Activated naive CD8-positive, alpha-beta T cell treated with anti-CD3 and anti-CD28 coated beads, Interleukin-2, amount 10 ng/mL, durations not matched to agents 7 days and 5 days (primary cell): ENCODE measurements at regions not wholly inside any gene's neighbourhood (a gene's known extent, or its start where the extent isn't known, plus 50 kb on each side); places are given as distances from the start of the nearest gene placed in this dataset.

ENCODE experiments used
- ATAC-seq: fragments of 150-1000 bp; cut with Tn5 transposase; one replicate; pipeline ENCODE4 v1.10.0; 2021; ENCODE audit warnings: low read depth, moderate library complexity
- POLR2A ChIA-PET: fragments of 350-600 bp; sonication (Branson Sonifier 250); formaldehyde crosslinking; loops from one replicate; lab custom pipeline; 2021; ENCODE audit warnings: antibody characterized with exemption; lab: Charles Lee
- DNase-seq: peaks from one replicate; pipeline ENCODE4 v3.0.0; 2021
- H3K27ac Mint-ChIP-seq: one replicate; pipeline ENCODE4 v1.8.0; 2022; ENCODE audit warnings: mild to moderate bottlenecking, mixed read lengths
- H3K27me3 Mint-ChIP-seq: one replicate; pipeline ENCODE4 v1.8.0; 2022; ENCODE audit warnings: mild to moderate bottlenecking, moderate library complexity, mixed read lengths
- H3K36me3 Mint-ChIP-seq: one replicate; pipeline ENCODE4 v1.8.0; 2021; ENCODE audit warnings: mild to moderate bottlenecking, mixed read lengths
- H3K4me1 Mint-ChIP-seq: one replicate; pipeline ENCODE4 v1.8.0; 2021; ENCODE audit warnings: mixed read lengths
- H3K4me3 Mint-ChIP-seq: one replicate; pipeline ENCODE4 v1.8.0; 2022; ENCODE audit warnings: mild to moderate bottlenecking, moderate library complexity, mixed read lengths
- H3K9me3 Mint-ChIP-seq: one replicate; pipeline ENCODE4 v1.8.0; 2021; ENCODE audit warnings: mixed read lengths

DNA sequence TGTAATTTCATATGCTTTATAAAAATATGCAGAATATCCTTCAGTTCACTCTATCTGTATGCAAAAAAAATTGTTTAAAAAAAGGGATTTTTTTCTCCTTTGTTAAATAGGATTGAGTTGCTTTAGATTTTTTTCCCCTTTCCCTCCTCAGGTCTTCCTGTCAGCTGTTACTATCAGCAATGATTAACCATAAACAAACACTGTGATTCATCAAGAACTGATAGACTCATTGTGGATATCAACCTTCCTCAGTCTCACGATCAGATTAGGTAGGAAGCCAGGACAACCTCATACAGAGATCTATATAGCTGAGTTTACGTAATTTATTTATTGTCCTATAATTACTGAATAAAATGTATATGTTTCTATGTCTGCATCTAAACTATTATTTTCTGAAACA lies 2136.2 kb upstream of the CELF4 start:
- peaks cover 3% of the 10 kb centered on the region for H3K9me3 Mint-ChIP-seq
- H3K27ac Mint-ChIP-seq, result no peak overlapping the region
- ATAC-seq (no peak), DNase-seq (no peak)
- POLR2A ChIA-PET, result no interaction called here
- no peaks in the 10 kb centered on the region for H3K4me1 Mint-ChIP-seq
- H3K36me3 Mint-ChIP-seq, result no peaks in the 10 kb centered on the region
- no peak overlapping the region for H3K4me3 Mint-ChIP-seq
- no peaks in the 10 kb centered on the region for H3K27me3 Mint-ChIP-seq

GRCh38 chr18:39701055-39701783 lies 2135.6 kb upstream of the CELF4 start:
- Mint-ChIP-seq H3K9me3 (peaks cover 3% of the 10 kb centered on the region), H3K27ac (no peak overlapping the region)

DNA sequence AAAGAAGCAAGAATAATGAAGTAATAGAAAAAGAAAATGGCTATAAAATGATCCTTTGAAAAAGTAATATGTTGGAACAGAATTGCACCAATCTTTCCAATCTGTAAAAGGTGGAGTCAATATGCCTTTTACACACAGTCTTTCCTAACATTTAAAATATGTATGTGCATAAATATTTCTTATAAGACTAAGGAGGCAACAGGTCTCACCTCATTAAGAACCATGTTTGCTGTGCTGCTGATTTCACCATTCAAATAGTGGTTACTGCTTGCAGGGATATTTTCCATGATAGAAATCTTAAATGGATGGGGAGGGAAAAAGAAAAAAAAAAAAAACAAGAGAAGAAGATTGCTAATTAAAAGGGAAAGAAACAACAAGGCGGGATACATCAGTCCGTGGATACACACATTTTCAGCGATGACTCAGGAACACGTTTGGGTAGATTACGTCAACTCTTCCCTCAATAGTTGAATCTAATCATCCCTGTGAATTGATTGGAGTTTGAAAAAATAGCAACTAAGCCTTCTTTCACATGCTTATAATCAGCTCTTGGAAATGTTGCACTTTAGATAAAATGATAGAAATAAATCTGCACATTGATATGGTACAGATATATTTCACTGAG lies 2133.9 kb upstream of the CELF4 start:
- POLR2A ChIA-PET, result no interaction called here
- no peak overlapping the region for H3K4me3 Mint-ChIP-seq
- no peaks in the 10 kb centered on the region for H3K4me1 Mint-ChIP-seq
- ATAC-seq (no peak), DNase-seq (no peak)
- H3K27me3 Mint-ChIP-seq, result no peaks in the 10 kb centered on the region
- no peaks in the 10 kb centered on the region for H3K36me3 Mint-ChIP-seq
- peaks cover 3% of the 10 kb centered on the region for H3K9me3 Mint-ChIP-seq
- H3K27ac Mint-ChIP-seq, result no peak overlapping the region

More at GRCh38 chr18:39701055-39701783, 2135.6 kb upstream of the CELF4 start:
- Mint-ChIP-seq H3K4me3 (no peak overlapping the region), H3K27me3 (no peaks in the 10 kb centered on the region), H3K4me1 (no peaks in the 10 kb centered on the region), H3K36me3 (no peaks in the 10 kb centered on the region)
- POLR2A ChIA-PET, result no interaction called here
- no peak for DNase-seq
- no peak for ATAC-seq

GRCh38 chr18:39698436-39698835 lies 2132.8 kb upstream of the CELF4 start:
- no peak overlapping the region for H3K4me3 Mint-ChIP-seq
- peaks cover 3% of the 10 kb centered on the region for H3K9me3 Mint-ChIP-seq
- no peaks in the 10 kb centered on the region for H3K36me3 Mint-ChIP-seq
- H3K4me1 Mint-ChIP-seq, result no peaks in the 10 kb centered on the region
- ATAC-seq, result no peak
- POLR2A ChIA-PET, result no interaction called here
- H3K27ac Mint-ChIP-seq, result no peak overlapping the region
- H3K27me3 Mint-ChIP-seq, result no peaks in the 10 kb centered on the region
- no peak for DNase-seq

- DNase-seq (no peak), ATAC-seq (no peak)
- no peaks in the 10 kb centered on the region for H3K4me1 Mint-ChIP-seq
- no peaks in the 10 kb centered on the region for H3K9me3 Mint-ChIP-seq
- H3K27me3 Mint-ChIP-seq, result no peaks in the 10 kb centered on the region
- H3K27ac Mint-ChIP-seq, result no peak overlapping the region
- POLR2A ChIA-PET, result no interaction called here
- no peak overlapping the region for H3K4me3 Mint-ChIP-seq
- H3K36me3 Mint-ChIP-seq, result no peaks in the 10 kb centered on the region
Measured at GRCh38 chr18:39693359-39693758, 2127.8 kb upstream of the CELF4 start.

- H3K27ac Mint-ChIP-seq, result no peak overlapping the region
- H3K27me3 Mint-ChIP-seq, result no peaks in the 10 kb centered on the region
- no peak for DNase-seq
- H3K4me3 Mint-ChIP-seq, result no peak overlapping the region
- ATAC-seq, result no peak
- POLR2A ChIA-PET, result no interaction called here
- H3K9me3 Mint-ChIP-seq, result no peaks in the 10 kb centered on the region
- no peaks in the 10 kb centered on the region for H3K36me3 Mint-ChIP-seq
- H3K4me1 Mint-ChIP-seq, result no peaks in the 10 kb centered on the region
Measured at GRCh38 chr18:39692367-39693015, 2126.9 kb upstream of the CELF4 start.

DNA sequence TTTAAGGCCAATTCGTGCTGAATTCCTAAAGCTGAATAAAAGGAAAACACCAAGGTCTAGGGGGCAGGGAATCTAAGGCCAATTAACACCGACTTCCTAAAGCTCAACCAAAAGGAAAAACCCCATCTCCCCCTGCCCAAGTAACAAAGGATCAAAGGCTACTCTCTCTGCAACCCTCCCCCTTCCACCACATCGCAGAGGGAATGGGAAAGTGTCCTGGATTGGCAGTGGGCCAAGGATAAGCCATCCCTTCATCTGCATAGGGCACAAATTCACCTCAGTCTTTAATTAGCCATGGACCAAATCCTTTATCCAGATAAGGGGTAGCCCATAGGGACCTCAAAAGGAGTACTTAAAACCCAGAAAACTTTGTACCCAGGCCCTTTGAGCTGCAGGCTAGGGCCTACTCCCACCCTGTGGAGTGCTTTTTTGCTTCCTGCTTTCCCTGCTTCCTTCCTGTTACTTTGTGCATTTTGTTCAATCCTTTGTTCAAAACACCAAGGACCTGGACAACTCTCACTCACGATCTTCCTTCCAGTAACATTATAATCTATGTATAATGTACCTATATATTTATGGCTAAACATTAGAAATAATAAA lies 2119.8 kb upstream of the CELF4 start:
- H3K27ac Mint-ChIP-seq, result no peak overlapping the region
- H3K4me3 Mint-ChIP-seq, result no peak overlapping the region
- H3K27me3 Mint-ChIP-seq, result no peaks in the 10 kb centered on the region
- POLR2A ChIA-PET, result no interaction called here
- H3K9me3 Mint-ChIP-seq, result no peaks in the 10 kb centered on the region
- DNase-seq (no peak), ATAC-seq (no peak)
- H3K36me3 Mint-ChIP-seq, result no peaks in the 10 kb centered on the region
- H3K4me1 Mint-ChIP-seq, result no peaks in the 10 kb centered on the region

- Mint-ChIP-seq H3K9me3 (no peaks in the 10 kb centered on the region), H3K36me3 (no peaks in the 10 kb centered on the region), H3K27ac (no peak overlapping the region), H3K4me1 (no peaks in the 10 kb centered on the region), H3K4me3 (no peak overlapping the region), H3K27me3 (no peaks in the 10 kb centered on the region)
- ATAC-seq (no peak), DNase-seq (no peak)
- POLR2A ChIA-PET, result no interaction called here
Measured at GRCh38 chr18:39681061-39681460, 2115.5 kb upstream of the CELF4 start.

DNA sequence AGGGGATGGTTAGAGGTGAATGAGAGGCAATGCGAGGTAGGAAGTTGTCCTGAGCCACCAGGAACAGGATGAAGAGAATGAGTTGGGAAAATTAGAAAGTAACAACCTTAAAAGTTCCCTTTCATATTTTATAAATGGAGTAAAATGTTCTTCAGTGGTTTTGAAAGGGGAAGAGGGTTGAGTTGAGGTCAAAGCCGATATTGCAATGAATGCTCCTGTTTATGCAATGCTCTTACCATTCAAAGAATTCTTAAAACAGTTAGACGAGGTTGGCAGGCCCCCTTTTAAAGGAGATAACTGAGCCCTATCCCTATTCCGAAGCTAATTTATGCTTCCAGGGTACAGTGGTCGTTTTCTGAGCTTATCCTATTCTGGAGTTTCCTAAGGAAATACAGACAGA lies 2110.3 kb upstream of the CELF4 start:
- POLR2A ChIA-PET, result no interaction called here
- no peaks in the 10 kb centered on the region for H3K4me1 Mint-ChIP-seq
- ATAC-seq, result no peak
- no peak overlapping the region for H3K4me3 Mint-ChIP-seq
- H3K9me3 Mint-ChIP-seq, result no peaks in the 10 kb centered on the region
- no peaks in the 10 kb centered on the region for H3K36me3 Mint-ChIP-seq
- DNase-seq, result no peak
- H3K27me3 Mint-ChIP-seq, result no peaks in the 10 kb centered on the region
- H3K27ac Mint-ChIP-seq, result no peak overlapping the region

DNA sequence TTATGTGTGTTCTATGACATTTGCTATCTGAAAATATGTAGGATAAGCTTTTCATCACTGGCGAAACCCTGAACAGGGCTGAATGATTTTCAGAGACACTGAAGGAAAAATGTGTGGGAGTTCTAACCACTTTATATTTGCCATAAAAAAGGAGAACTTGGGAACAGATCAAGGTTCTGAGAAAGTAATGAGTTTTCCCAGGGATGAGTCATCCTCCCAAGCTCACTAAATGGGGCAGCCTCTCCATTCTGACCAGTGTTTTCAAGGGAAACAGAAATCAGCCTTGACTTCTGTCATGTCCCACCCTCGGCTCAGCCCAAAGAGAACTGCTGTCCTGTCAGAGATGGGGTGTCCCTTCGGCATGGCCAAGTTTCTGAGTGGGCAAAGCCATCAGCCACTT lies 2109.8 kb upstream of the CELF4 start:
- DNase-seq (no peak), ATAC-seq (no peak)
- no peaks in the 10 kb centered on the region for H3K4me1 Mint-ChIP-seq
- no peak overlapping the region for H3K4me3 Mint-ChIP-seq
- H3K27me3 Mint-ChIP-seq, result no peaks in the 10 kb centered on the region
- H3K9me3 Mint-ChIP-seq, result no peaks in the 10 kb centered on the region
- H3K36me3 Mint-ChIP-seq, result no peaks in the 10 kb centered on the region
- POLR2A ChIA-PET, result no interaction called here
- no peak overlapping the region for H3K27ac Mint-ChIP-seq

DNA sequence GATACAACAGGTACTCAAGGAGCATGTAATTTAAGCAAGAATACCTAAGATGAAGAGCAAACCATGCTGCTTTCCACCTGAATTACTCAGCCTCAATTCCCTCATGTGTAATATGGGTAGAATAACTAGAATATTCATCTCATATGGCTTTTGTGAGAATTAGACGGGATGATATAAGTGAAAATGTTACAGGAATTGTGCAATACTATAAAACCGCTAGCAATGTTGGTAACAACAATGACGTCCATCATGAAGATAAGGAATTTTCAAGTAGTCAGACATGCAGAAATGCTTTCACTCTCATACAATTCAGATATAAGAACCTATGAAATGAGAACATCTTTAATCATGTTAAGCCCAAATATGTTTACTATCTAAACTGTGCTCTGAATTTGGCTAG lies 2106.6 kb upstream of the CELF4 start:
- H3K9me3 Mint-ChIP-seq, result no peaks in the 10 kb centered on the region
- no peak overlapping the region for H3K27ac Mint-ChIP-seq
- no peak for DNase-seq
- POLR2A ChIA-PET, result no interaction called here
- no peak for ATAC-seq
- H3K4me3 Mint-ChIP-seq, result no peak overlapping the region
- no peaks in the 10 kb centered on the region for H3K36me3 Mint-ChIP-seq
- H3K4me1 Mint-ChIP-seq, result no peaks in the 10 kb centered on the region
- H3K27me3 Mint-ChIP-seq, result no peaks in the 10 kb centered on the region

- ATAC-seq (no peak), DNase-seq (no peak)
- H3K4me1 Mint-ChIP-seq, result no peaks in the 10 kb centered on the region
- H3K27me3 Mint-ChIP-seq, result no peaks in the 10 kb centered on the region
- H3K9me3 Mint-ChIP-seq, result no peaks in the 10 kb centered on the region
- H3K4me3 Mint-ChIP-seq, result no peak overlapping the region
- H3K27ac Mint-ChIP-seq, result no peak overlapping the region
- POLR2A ChIA-PET, result no interaction called here
- H3K36me3 Mint-ChIP-seq, result no peaks in the 10 kb centered on the region
Measured at GRCh38 chr18:39667905-39668304, 2102.3 kb upstream of the CELF4 start.

GRCh38 chr18:39666541-39666940 lies 2100.9 kb upstream of the CELF4 start:
- POLR2A ChIA-PET, result no interaction called here
- Mint-ChIP-seq H3K36me3 (no peaks in the 10 kb centered on the region), H3K27ac (no peak overlapping the region), H3K27me3 (no peaks in the 10 kb centered on the region), H3K4me3 (no peak overlapping the region), H3K9me3 (no peaks in the 10 kb centered on the region), H3K4me1 (no peaks in the 10 kb centered on the region)
- ATAC-seq (no peak), DNase-seq (no peak)
